A549 (cell line): ENCODE measurements at regions not wholly inside any gene's neighbourhood (a gene's known extent, or its start where the extent isn't known, plus 50 kb on each side); places are given as distances from the start of the nearest gene placed in this dataset.

Experiments used
- ATAC-seq, 2 experiments: fragments of 200-7000 bp in 1 of 2; fragments of >200 bp in 1 of 2; cut with Nextera tagmentation in 1 of 2; cut with Tn5 transposase in 1 of 2; 3 replicates each; pipeline versions ENCODE4 v1.8.0 to v1.9.1; 2018 to 2020; ENCODE audit warnings: mild to moderate bottlenecking in 1 of 2, moderate library complexity in 1 of 2
- CTCF ChIA-PET: fragments of 300-600 bp; sonication (Branson Sonifier 250); formaldehyde crosslinking; extraction: SDS; loops from one replicate; lab custom pipeline; 2021; ENCODE audit warnings: antibody characterized with exemption, inconsistent platforms; lab: Yijun Ruan, JAX
- POLR2A ChIA-PET: fragments of 350-600 bp; formaldehyde crosslinking; extraction: SDS; loops from one replicate; lab custom pipeline; 2021; ENCODE audit warnings: antibody characterized with exemption, inconsistent platforms; lab: Yijun Ruan, JAX
- DNase-seq, 2 experiments: peaks; one replicate each; pipeline versions ENCODE4 v3.0.0 to v3.0.0-alpha.2; 2011 to 2016; ENCODE audit warnings: low read depth in 1 of 2, low spot score in 1 of 2
- FAIRE-seq: peaks from 2 replicates; lab custom pipeline; 2011; peaks lifted over from hg19 to GRCh38; lab: Jason Lieb, UNC
- H3K27ac ChIP-seq, 2 experiments: fragments of >200 bp; sonication (Bioruptor Twin); formaldehyde crosslinking; 3 replicates each; pipeline ENCODE4 v1.5.1; 2016 to 2017
- H3K4me1 ChIP-seq: fragments of >200 bp; sonication (Bioruptor Twin); formaldehyde crosslinking; 3 replicates; pipeline ENCODE4 v1.6.1; 2016
- H3K4me2 ChIP-seq: fragments of >200 bp; sonication (Bioruptor Twin); formaldehyde crosslinking; 3 replicates; pipeline ENCODE4 v1.6.1; 2016
- H3K4me3 ChIP-seq: fragments of >200 bp; sonication (Bioruptor Twin); formaldehyde crosslinking; 3 replicates; pipeline ENCODE4 v1.5.1; 2016
- H3K9me3 ChIP-seq: fragments of >200 bp; sonication (Bioruptor Twin); formaldehyde crosslinking; 3 replicates; pipeline ENCODE4 v1.6.1; 2016
- BCL3 ChIP-seq: fragments of >200 bp; sonication (Bioruptor Twin); formaldehyde crosslinking; IDR thresholded peaks from 3 replicates; pipeline ENCODE4 v1.6.1; 2016
- BHLHE40 ChIP-seq: IDR thresholded peaks from 2 replicates; pipeline ENCODE4 v1.6.1; 2012; ENCODE audit warnings: low read depth, low read length, inconsistent platforms
- CBX2 ChIP-seq: fragments of 200-600 bp; sonication (generic); IDR thresholded peaks from 2 replicates; pipeline ENCODE4 v1.6.1; 2016; ENCODE audit warnings: low read depth, mild to moderate bottlenecking, borderline replicate concordance
- CBX8 ChIP-seq: fragments of 200-600 bp; sonication (generic); IDR thresholded peaks from 2 replicates; pipeline ENCODE4 v1.6.1; 2016
- CEBPB ChIP-seq, 2 experiments: fragments of >200 bp in 1 of 2; sonication (Bioruptor Twin) in 1 of 2; formaldehyde crosslinking in 1 of 2; IDR thresholded peaks; 2 replicates each; pipeline ENCODE4 v1.6.1; 2012 to 2016
- E2F6 ChIP-seq: IDR thresholded peaks from 2 replicates; pipeline ENCODE4 v1.6.1; 2012; ENCODE audit warnings: low read depth, borderline replicate concordance
- EHMT2 ChIP-seq: fragments of 200-600 bp; sonication (generic); IDR thresholded peaks from 2 replicates; pipeline ENCODE4 v1.6.1; 2016; ENCODE audit warnings: antibody characterized with exemption, low read depth, mild to moderate bottlenecking, moderate library complexity
- FOSB ChIP-seq: fragments of 250-450 bp; sonication (Bioruptor Pico); IDR thresholded peaks from 2 replicates; pipeline ENCODE4 v1.5.0; 2020; ENCODE audit warnings: mild to moderate bottlenecking, moderate library complexity
- FOXS1 ChIP-seq: fragments of 250-450 bp; sonication (Bioruptor Pico); IDR thresholded peaks from 2 replicates; pipeline ENCODE4 v1.5.0; 2020; ENCODE audit warnings: mild to moderate bottlenecking, moderate library complexity
- GATA3 ChIP-seq: IDR thresholded peaks from 2 replicates; pipeline ENCODE4 v1.6.1; 2012; ENCODE audit warnings: borderline replicate concordance
- HEYL ChIP-seq: fragments of 250-450 bp; sonication (Bioruptor Pico); IDR thresholded peaks from 2 replicates; pipeline ENCODE4 v1.8.0; 2021; ENCODE audit warnings: mild to moderate bottlenecking, moderate library complexity
- HMGXB4 ChIP-seq: fragments of 250-450 bp; sonication (Bioruptor Pico); IDR thresholded peaks from 2 replicates; pipeline ENCODE4 v1.5.0; 2021; ENCODE audit warnings: mild to moderate bottlenecking, moderate library complexity, borderline replicate concordance
- MAZ ChIP-seq: fragments of 150-350 bp; IDR thresholded peaks from 2 replicates; pipeline ENCODE4 v1.6.1; 2014; ENCODE audit warnings: antibody characterized with exemption, low read depth, low read length, borderline replicate concordance
- MYC ChIP-seq: IDR thresholded peaks from 2 replicates; pipeline ENCODE4 v1.6.1; 2012; ENCODE audit warnings: mild to moderate bottlenecking, inconsistent platforms, low read length, improper control_type of control experiment, borderline replicate concordance
- NFE2L2 ChIP-seq: fragments of 150-350 bp; conservative IDR thresholded peaks from 2 replicates; pipeline ENCODE4 v1.6.1; 2014; ENCODE audit warnings: low read length
- NPAS2 ChIP-seq: fragments of 250-450 bp; sonication (Bioruptor Pico); IDR thresholded peaks from 2 replicates; pipeline ENCODE4 v1.8.0; 2022; ENCODE audit warnings: mild to moderate bottlenecking, moderate library complexity, borderline replicate concordance
- PBX3 ChIP-seq: IDR thresholded peaks from 2 replicates; pipeline ENCODE4 v1.6.1; 2012
- PHF8 ChIP-seq: fragments of 200-600 bp; sonication (generic); IDR thresholded peaks from 2 replicates; pipeline ENCODE4 v1.6.1; 2016; ENCODE audit warnings: low read depth, mild to moderate bottlenecking, antibody characterized with exemption, moderate library complexity, borderline replicate concordance
- POLR2AphosphoS2 ChIP-seq: conservative IDR thresholded peaks from 2 replicates; pipeline ENCODE4 v1.6.1; 2012; ENCODE audit warnings: low read length, improper control_type of control experiment, inconsistent platforms
- SMC3 ChIP-seq: fragments of >200 bp; sonication (Bioruptor Twin); formaldehyde crosslinking; IDR thresholded peaks from 3 replicates; pipeline ENCODE4 v1.6.1; 2018; ENCODE audit warnings: inconsistent platforms
- SREBF2 ChIP-seq: fragments of 450-650 bp; IDR thresholded peaks from 2 replicates; pipeline ENCODE4 v1.6.1; 2014; ENCODE audit warnings: mild to moderate bottlenecking, moderate library complexity
- ZFP36 ChIP-seq: fragments of 450-650 bp; IDR thresholded peaks from 2 replicates; pipeline ENCODE4 v1.6.1; 2014; ENCODE audit warnings: borderline replicate concordance; ENCODE audit not compliant: partially characterized antibody
- ZSCAN20 ChIP-seq: fragments of 250-450 bp; sonication (Bioruptor Pico); IDR thresholded peaks from 2 replicates; pipeline ENCODE4 v1.8.0; 2022; ENCODE audit warnings: mild to moderate bottlenecking, moderate library complexity
- WGBS: methylation state at CpG from one replicate; pipeline ENCODE4 v1.1.6; 2017; ENCODE audit errors: missing lambda C conversion rate; 5-methylcytosine and 5-hydroxymethylcytosine counted together

GRCh38 chr5:143738417-143739401, 73.3 kb upstream of the HMHB1 start:
- ATAC-seq = no peak
- POLR2A ChIA-PET = no interaction called here
- no peaks in the 10 kb centered on the region for H3K4me1 ChIP-seq
- CTCF ChIA-PET = interaction anchor here (1.0 kb wide), 1 partner anchor 23 kb away, joined by 3 read pairs; no protein-coding TSS in a partner anchor
- no peak overlapping the region for H3K27ac ChIP-seq
- H3K4me3 ChIP-seq = no peak overlapping the region
- WGBS = 91% methylated on average over 2 of the region's 2 CpGs
- FAIRE-seq = peak; percentile 54
- TF ChIP-seq HEYL (CRISPR knock-in tag) (no peak), CBX8 (no peak), FOSB (CRISPR knock-in tag) (no peak), NFE2L2 (no peak)
- DNase-seq = no peak
- no peak overlapping the region for H3K4me2 ChIP-seq
- H3K9me3 ChIP-seq = no peaks in the 10 kb centered on the region

- Histone ChIP-seq H3K4me1 (no peaks in the 10 kb centered on the region), H3K27ac (no peak overlapping the region), H3K4me2 (no peak overlapping the region), H3K4me3 (no peak overlapping the region), H3K9me3 (no peaks in the 10 kb centered on the region)
- POLR2A ChIA-PET = interaction anchor here (0.7 kb wide), 1 partner anchor 160 kb away, joined by 3 read pairs; no protein-coding TSS in a partner anchor
- 68% methylated on average over 3 of the region's 3 CpGs for WGBS
- DNase-seq = no peak
- no peak for ATAC-seq
- no peak for FAIRE-seq
- TF ChIP-seq EHMT2 (no peak), FOXS1 (CRISPR knock-in tag) (no peak), ZSCAN20 (CRISPR knock-in tag) (no peak)
- CTCF ChIA-PET = interaction anchor here (1.0 to 1.1 kb wide), 2 partner anchors 10 to 21 kb away, joined by 3 read pairs; no protein-coding TSS in a partner anchor
Measured at GRCh38 chr5:143737062-143737461, 74.9 kb upstream of the HMHB1 start.

- DNase-seq = no peak
Measured at GRCh38 chr5:143734456-143734780, 77.5 kb upstream of the HMHB1 start.

More at GRCh38 chr5:143734456-143734780, 77.5 kb upstream of the HMHB1 start:
- ChIA-PET CTCF (no interaction called here), POLR2A (no interaction called here)
- WGBS = 84% methylated on average over 3 of the region's 3 CpGs
- H3K4me1 ChIP-seq = no peaks in the 10 kb centered on the region
- TF ChIP-seq GATA3 (no peak), ZFP36 (no peak), EHMT2 (no peak), E2F6 (no peak), HMGXB4 (no peak), CEBPB (IDR thresholded peaks at IDR 0.05) (no peak), POLR2AphosphoS2 (no peak), BHLHE40 (no peak), ZSCAN20 (CRISPR knock-in tag) (no peak), CBX2 (no peak), NPAS2 (no peak), SMC3 (no peak), PBX3 (no peak), BCL3 (no peak), SREBF2 (no peak), MAZ (no peak), PHF8 (no peak), HEYL (CRISPR knock-in tag) (no peak), MYC (no peak)
- no peak overlapping the region for H3K27ac ChIP-seq
- H3K4me3 ChIP-seq = no peak overlapping the region
- H3K4me2 ChIP-seq = no peak overlapping the region
- ATAC-seq (no peak), FAIRE-seq (no peak)
- no peaks in the 10 kb centered on the region for H3K9me3 ChIP-seq
